Panc1 (cell line): ENCODE measurements at regions not wholly inside any gene's neighbourhood (a gene's known extent, or its start where the extent isn't known, plus 50 kb on each side); places are given as distances from the start of the nearest gene placed in this dataset.

ENCODE experiments used
- ATAC-seq: fragments of 200-7000 bp; cut with Tn5 transposase; 2 replicates; pipeline ENCODE4 v1.9.1; 2020; ENCODE audit warnings: mild to moderate bottlenecking, moderate library complexity
- BruUV-seq: library from RNA; stranded (reverse); fragments of 400-500 nt; replicated peaks from 2 replicates; lab custom pipeline; 2021; lab: Mats Ljungman, UMichigan
- CTCF ChIA-PET: fragments of 300-600 bp; sonication (Branson Sonifier 250); formaldehyde crosslinking; loops from one replicate; lab custom pipeline; 2022; ENCODE audit warnings: antibody characterized with exemption; lab: Charles Lee
- POLR2A ChIA-PET: fragments of 300-600 bp; sonication (Branson Sonifier 250); formaldehyde crosslinking; loops from one replicate; lab custom pipeline; 2022; ENCODE audit warnings: antibody characterized with exemption; lab: Charles Lee
- DNase-seq: peaks from one replicate; pipeline ENCODE4 v3.0.0-alpha.2; 2010; ENCODE audit warnings: low read depth, low spot score
- H3K27ac ChIP-seq: 2 replicates; pipeline ENCODE4 v1.5.1; 2011; ENCODE audit warnings: mild to moderate bottlenecking, low read length, inconsistent platforms
- H3K27me3 ChIP-seq: fragments of 200-500 bp; sonication (Bioruptor generic); 2 replicates; pipeline ENCODE4 v1.6.0; 2014; ENCODE audit warnings: low read length, inconsistent platforms; ENCODE audit not compliant: control insufficient read depth, insufficient read depth
- H3K36me3 ChIP-seq: fragments of 200-500 bp; sonication (Bioruptor generic); 2 replicates; pipeline ENCODE4 v1.5.1; 2014; ENCODE audit warnings: inconsistent platforms, mild to moderate bottlenecking, low read length, moderate library complexity; ENCODE audit not compliant: control insufficient read depth, insufficient read depth
- H3K4me1 ChIP-seq: 2 replicates; pipeline ENCODE4 v1.5.1; 2011; ENCODE audit warnings: inconsistent platforms, mild to moderate bottlenecking, low read length, moderate library complexity; ENCODE audit not compliant: control insufficient read depth, insufficient read depth
- H3K4me3 ChIP-seq, 2 experiments: 2 replicates each; pipeline ENCODE4 v1.5.1; 2011 to 2012; ENCODE audit warnings: low read depth in 2 of 2, low read length in 2 of 2, mild to moderate bottlenecking in 2 of 2, inconsistent platforms in 1 of 2, moderate library complexity in 1 of 2
- H3K9me3 ChIP-seq: fragments of 200-500 bp; sonication (Bioruptor generic); 2 replicates; pipeline ENCODE4 v1.5.1; 2014; ENCODE audit warnings: low read depth, mild to moderate bottlenecking, inconsistent platforms, low read length, moderate library complexity; ENCODE audit not compliant: control insufficient read depth, insufficient read depth
- POLR2AphosphoS5 ChIP-seq: IDR thresholded peaks from 2 replicates; pipeline ENCODE4 v1.6.1; 2012; ENCODE audit warnings: mild to moderate bottlenecking, low read depth, low read length, moderate library complexity
- SIN3A ChIP-seq: IDR thresholded peaks from 2 replicates; pipeline ENCODE4 v1.6.1; 2012; ENCODE audit warnings: low read depth, mild to moderate bottlenecking, low read length, moderate library complexity, borderline replicate concordance; ENCODE audit not compliant: insufficient read depth
- TCF7L2 ChIP-seq: IDR thresholded peaks from 2 replicates; pipeline ENCODE4 v1.6.1; 2011; ENCODE audit warnings: mild to moderate bottlenecking, low read depth, low read length, inconsistent platforms
- in situ Hi-C: cut with HindIII; loops from 2 replicates; pipeline ENCODE4 v1.10.0; 2016; ENCODE audit warnings: low sequenced_read_pairs, low pct_unique_long_range_greater_than_20kb
- intact Hi-C: fragments of 100-400 bp; cut with micrococcal nuclease; formaldehyde crosslinking; loops from one replicate; pipeline ENCODE4 v1.10.0; 2022; ENCODE audit not compliant: unreplicated experiment
- TF ChIP-seq, protein P1 (sequence below): fragments of 450-650 bp; IDR thresholded peaks from 2 replicates; pipeline ENCODE4 v1.5.1; 2017; ENCODE audit warnings: mild to moderate bottlenecking
- TF ChIP-seq, protein P2 (sequence below), 2 experiments: IDR thresholded peaks; 2 replicates each; pipeline ENCODE4 v1.6.1; 2011 to 2012; ENCODE audit warnings: low read depth in 2 of 2, control low read depth in 1 of 2, low read length in 1 of 2, mild to moderate bottlenecking in 1 of 2, moderate library complexity in 1 of 2; ENCODE audit not compliant: insufficient read depth in 1 of 2

DNA sequence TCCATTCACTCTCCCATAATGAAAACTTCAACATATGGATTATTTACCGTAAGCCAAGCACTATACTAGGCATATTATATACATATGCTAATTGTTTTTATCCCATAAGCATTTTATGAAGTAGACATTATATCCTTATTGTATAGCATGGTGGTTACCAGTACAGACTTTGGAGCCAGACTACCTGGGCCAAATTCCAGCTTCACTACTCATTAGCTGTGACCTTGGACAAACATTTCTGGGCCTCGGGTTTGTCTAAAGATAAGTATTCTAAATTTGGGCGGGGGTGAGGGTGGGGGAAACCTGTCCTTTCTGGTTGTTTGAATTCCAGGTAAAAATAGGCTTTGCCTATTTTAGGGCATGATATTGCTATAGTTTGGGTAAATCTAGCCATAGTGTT lies 66.5 kb upstream of the P2RY1 start:
- TF ChIP-seq, protein P1, sequence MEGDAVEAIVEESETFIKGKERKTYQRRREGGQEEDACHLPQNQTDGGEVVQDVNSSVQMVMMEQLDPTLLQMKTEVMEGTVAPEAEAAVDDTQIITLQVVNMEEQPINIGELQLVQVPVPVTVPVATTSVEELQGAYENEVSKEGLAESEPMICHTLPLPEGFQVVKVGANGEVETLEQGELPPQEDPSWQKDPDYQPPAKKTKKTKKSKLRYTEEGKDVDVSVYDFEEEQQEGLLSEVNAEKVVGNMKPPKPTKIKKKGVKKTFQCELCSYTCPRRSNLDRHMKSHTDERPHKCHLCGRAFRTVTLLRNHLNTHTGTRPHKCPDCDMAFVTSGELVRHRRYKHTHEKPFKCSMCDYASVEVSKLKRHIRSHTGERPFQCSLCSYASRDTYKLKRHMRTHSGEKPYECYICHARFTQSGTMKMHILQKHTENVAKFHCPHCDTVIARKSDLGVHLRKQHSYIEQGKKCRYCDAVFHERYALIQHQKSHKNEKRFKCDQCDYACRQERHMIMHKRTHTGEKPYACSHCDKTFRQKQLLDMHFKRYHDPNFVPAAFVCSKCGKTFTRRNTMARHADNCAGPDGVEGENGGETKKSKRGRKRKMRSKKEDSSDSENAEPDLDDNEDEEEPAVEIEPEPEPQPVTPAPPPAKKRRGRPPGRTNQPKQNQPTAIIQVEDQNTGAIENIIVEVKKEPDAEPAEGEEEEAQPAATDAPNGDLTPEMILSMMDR: no peak
- TF ChIP-seq, protein P2, sequence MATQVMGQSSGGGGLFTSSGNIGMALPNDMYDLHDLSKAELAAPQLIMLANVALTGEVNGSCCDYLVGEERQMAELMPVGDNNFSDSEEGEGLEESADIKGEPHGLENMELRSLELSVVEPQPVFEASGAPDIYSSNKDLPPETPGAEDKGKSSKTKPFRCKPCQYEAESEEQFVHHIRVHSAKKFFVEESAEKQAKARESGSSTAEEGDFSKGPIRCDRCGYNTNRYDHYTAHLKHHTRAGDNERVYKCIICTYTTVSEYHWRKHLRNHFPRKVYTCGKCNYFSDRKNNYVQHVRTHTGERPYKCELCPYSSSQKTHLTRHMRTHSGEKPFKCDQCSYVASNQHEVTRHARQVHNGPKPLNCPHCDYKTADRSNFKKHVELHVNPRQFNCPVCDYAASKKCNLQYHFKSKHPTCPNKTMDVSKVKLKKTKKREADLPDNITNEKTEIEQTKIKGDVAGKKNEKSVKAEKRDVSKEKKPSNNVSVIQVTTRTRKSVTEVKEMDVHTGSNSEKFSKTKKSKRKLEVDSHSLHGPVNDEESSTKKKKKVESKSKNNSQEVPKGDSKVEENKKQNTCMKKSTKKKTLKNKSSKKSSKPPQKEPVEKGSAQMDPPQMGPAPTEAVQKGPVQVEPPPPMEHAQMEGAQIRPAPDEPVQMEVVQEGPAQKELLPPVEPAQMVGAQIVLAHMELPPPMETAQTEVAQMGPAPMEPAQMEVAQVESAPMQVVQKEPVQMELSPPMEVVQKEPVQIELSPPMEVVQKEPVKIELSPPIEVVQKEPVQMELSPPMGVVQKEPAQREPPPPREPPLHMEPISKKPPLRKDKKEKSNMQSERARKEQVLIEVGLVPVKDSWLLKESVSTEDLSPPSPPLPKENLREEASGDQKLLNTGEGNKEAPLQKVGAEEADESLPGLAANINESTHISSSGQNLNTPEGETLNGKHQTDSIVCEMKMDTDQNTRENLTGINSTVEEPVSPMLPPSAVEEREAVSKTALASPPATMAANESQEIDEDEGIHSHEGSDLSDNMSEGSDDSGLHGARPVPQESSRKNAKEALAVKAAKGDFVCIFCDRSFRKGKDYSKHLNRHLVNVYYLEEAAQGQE (IDR thresholded peaks at IDR 0.05; ENCODE audit: insufficient read depth in 1 of 2, low read depth in 2 of 2, low read length in 1 of 2): no peak
- TF ChIP-seq SIN3A (no peak), TCF7L2 (no peak)
- no peak for ATAC-seq
- Histone ChIP-seq H3K4me3 (no peak overlapping the region), H3K27ac (no peak overlapping the region), H3K27me3 (no peaks in the 10 kb centered on the region), H3K4me1 (no peaks in the 10 kb centered on the region), H3K36me3 (no peaks in the 10 kb centered on the region), H3K9me3 (no peaks in the 10 kb centered on the region)
- CTCF ChIA-PET: interaction anchor here (0.7 kb wide), 1 partner anchor 11 kb away, joined by 9 read pairs; no protein-coding TSS in a partner anchor
- in situ Hi-C loops (no loop called here), intact Hi-C loops (no loop called here)
- no TSS peak for BruUV-seq
- POLR2A ChIA-PET: no interaction called here
- DNase-seq: no peak

DNA sequence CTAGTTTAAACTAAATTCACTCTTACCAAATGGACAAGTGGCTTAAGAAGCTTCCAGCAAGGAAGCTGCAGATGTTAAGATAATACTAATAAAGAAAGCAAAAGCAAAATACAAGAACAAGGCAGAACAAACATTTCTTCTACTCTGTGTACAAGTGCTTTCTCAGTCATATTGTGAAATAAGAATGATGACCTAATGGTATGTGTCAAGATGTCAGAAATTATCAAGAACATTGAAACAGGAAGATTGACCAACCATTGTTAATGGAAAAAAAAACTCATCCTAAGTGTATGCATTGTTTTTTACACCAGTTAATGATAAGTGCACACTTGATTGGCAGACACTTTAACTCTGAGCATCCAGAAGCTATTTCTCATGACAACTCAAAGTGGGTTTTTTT lies 65.4 kb upstream of the P2RY1 start:
- H3K9me3 ChIP-seq: no peaks in the 10 kb centered on the region
- in situ Hi-C loops: no loop called here
- intact Hi-C loops: no loop called here
- H3K4me1 ChIP-seq: no peaks in the 10 kb centered on the region
- ChIA-PET POLR2A (no interaction called here), CTCF (no interaction called here)
- H3K27me3 ChIP-seq: no peaks in the 10 kb centered on the region
- H3K36me3 ChIP-seq: no peaks in the 10 kb centered on the region
- TF ChIP-seq, protein P2 (IDR thresholded peaks at IDR 0.05; ENCODE audit: insufficient read depth in 1 of 2, low read depth in 2 of 2, low read length in 1 of 2): no peak
- TF ChIP-seq SIN3A: no peak
- TF ChIP-seq, protein P1: no peak
- no peak for TF ChIP-seq TCF7L2
- no peak for TF ChIP-seq POLR2AphosphoS5
- no peak for ATAC-seq
- no peak overlapping the region for H3K4me3 ChIP-seq
- H3K27ac ChIP-seq: no peak overlapping the region
- no TSS peak for BruUV-seq
- no peak for DNase-seq
